Fibroblast of lung (primary cell): ENCODE measurements at regions not wholly inside any gene's neighbourhood (a gene's known extent, or its start where the extent isn't known, plus 50 kb on each side); places are given as distances from the start of the nearest gene placed in this dataset.

Source experiments
- CTCF ChIP-seq, 2 donors: IDR thresholded peaks in 1 of 2; conservative IDR thresholded peaks in 1 of 2; 1 replicate in 1 of 2; 2 replicates in 1 of 2; pipeline ENCODE4 v1.5.1; 2011 to 2012; ENCODE audit warnings: low read length in 2 of 2, control low read depth in 1 of 2, inconsistent platforms in 1 of 2, low read depth in 1 of 2, mild to moderate bottlenecking in 1 of 2
- EZH2 ChIP-seq: IDR thresholded peaks from 2 replicates; pipeline ENCODE4 v1.5.1; 2012; ENCODE audit warnings: low read length, control low read depth, mild to moderate bottlenecking; ENCODE audit errors: missing control alignments

GRCh38 chr6:8830794-8831193 is 395.4 kb upstream of the SLC35B3 start:
- no peak for TF ChIP-seq CTCF (conservative IDR thresholded peaks at IDR 0.05 in 1 of 2, IDR thresholded peaks at IDR 0.05 in 1 of 2; ENCODE audit: low read depth in 1 of 2, low read length in 2 of 2)
- TF ChIP-seq EZH2: no peak
